ENCODE measurements at regions not wholly inside any gene's neighbourhood (a gene's known extent, or its start where the extent isn't known, plus 50 kb on each side); places are given as distances from the start of the nearest gene placed in this dataset.
A peak's percentile ranks its signal among the peaks of the same experiment; 100 is the strongest.

DNA sequence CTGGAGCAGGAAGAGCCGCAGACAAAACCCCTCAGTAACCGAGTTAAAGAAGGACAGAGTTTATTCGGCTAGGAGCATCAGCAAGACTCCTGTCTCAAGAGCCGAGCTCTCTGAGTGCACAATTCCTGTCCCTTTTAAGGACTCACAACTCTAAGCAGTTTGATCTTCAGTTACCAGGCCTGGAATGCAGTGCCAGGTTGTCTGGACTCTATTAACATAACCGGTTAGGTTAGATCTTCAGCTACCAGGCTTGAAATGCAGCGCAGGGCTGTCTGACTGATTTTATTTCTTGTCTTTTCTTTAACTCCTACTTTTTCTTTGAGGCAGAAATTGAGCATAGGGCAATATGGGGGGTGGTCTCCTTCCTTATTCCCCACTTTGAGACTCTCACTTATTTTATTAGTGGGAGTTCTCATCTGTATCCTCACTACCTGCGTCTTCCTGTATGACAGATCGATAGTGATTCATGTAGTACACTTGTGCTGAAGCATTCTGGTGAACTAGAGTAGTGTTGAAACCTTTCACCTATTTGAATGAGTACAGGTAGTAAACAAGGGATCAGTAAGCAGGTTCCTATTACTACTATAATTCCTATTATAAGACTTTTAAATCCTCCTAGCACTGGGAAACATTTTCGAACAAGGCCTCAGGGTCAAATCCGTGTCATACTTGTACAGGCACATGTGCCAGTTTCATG is 325.0 kb downstream of the CGGBP1 start:
- Histone ChIP-seq H3K27ac (no peak overlapping the region), H3K4me3 (no peak overlapping the region), H3K27me3 (no peaks in the 10 kb centered on the region), H3K9me3 (no peaks in the 10 kb centered on the region), H3K36me3 (no peaks in the 10 kb centered on the region), H3K4me1 (no peaks in the 10 kb centered on the region)
- TF ChIP-seq, protein P1, sequence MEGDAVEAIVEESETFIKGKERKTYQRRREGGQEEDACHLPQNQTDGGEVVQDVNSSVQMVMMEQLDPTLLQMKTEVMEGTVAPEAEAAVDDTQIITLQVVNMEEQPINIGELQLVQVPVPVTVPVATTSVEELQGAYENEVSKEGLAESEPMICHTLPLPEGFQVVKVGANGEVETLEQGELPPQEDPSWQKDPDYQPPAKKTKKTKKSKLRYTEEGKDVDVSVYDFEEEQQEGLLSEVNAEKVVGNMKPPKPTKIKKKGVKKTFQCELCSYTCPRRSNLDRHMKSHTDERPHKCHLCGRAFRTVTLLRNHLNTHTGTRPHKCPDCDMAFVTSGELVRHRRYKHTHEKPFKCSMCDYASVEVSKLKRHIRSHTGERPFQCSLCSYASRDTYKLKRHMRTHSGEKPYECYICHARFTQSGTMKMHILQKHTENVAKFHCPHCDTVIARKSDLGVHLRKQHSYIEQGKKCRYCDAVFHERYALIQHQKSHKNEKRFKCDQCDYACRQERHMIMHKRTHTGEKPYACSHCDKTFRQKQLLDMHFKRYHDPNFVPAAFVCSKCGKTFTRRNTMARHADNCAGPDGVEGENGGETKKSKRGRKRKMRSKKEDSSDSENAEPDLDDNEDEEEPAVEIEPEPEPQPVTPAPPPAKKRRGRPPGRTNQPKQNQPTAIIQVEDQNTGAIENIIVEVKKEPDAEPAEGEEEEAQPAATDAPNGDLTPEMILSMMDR (IDR thresholded peaks at IDR 0.05) = no peak
- intact Hi-C loops (cut with DNase I) = no loop called here
- peak; percentile 97 for ATAC-seq
- DNase-seq = no peak

DNA sequence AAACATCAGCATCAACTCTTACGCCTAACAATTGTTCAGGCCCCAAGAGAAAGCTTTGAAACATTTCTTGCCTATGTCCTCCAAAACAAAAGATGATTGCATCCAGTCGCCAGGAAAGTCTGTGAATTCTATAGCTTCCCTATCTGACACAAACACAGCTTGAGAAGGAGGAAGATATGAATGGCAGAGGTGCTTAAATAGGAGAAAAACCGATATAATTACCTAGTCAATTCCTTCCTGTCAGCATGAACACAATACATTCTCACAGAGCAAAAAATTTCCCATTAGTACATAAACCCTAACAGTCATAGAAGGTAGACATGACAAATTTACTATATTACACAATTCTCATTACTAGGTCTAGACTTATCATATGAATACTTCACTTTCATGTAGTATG is 326.5 kb downstream of the CGGBP1 start:
- Histone ChIP-seq H3K4me3 (no peak overlapping the region), H3K36me3 (no peaks in the 10 kb centered on the region), H3K9me3 (no peaks in the 10 kb centered on the region), H3K4me1 (no peaks in the 10 kb centered on the region), H3K27me3 (no peaks in the 10 kb centered on the region), H3K27ac (no peak overlapping the region)
- TF ChIP-seq, protein P1 (IDR thresholded peaks at IDR 0.05) = no peak
- no peak for ATAC-seq
- intact Hi-C loops (cut with DNase I) = no loop called here
- no peak for DNase-seq

DNA sequence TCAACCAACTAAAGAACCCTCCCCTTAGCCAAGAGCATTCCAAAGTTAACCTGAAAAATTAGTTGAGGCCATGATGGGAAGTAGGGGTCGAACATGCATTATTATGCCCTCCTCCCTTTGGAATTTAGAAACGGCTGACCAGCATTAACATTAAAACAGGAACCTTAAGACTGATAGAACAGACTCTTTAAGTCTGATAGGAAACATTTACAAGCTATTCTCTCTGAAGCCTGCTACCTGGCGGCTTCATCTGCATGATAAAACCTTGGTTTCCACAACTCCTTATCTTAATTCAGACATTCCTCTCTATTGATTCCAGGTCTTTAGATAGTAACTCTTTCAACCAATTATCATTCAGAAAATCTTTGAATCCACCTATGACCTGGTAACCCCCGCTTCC is 331.0 kb downstream of the CGGBP1 start:
- no peaks in the 10 kb centered on the region for H3K27me3 ChIP-seq
- H3K4me1 ChIP-seq = no peaks in the 10 kb centered on the region
- intact Hi-C loops (cut with DNase I) = no loop called here
- H3K36me3 ChIP-seq = no peaks in the 10 kb centered on the region
- no peak overlapping the region for H3K4me3 ChIP-seq
- TF ChIP-seq, protein P1 (IDR thresholded peaks at IDR 0.05) = no peak
- no peak for ATAC-seq
- H3K27ac ChIP-seq = no peak overlapping the region
- no peaks in the 10 kb centered on the region for H3K9me3 ChIP-seq
- no peak for DNase-seq

DNA sequence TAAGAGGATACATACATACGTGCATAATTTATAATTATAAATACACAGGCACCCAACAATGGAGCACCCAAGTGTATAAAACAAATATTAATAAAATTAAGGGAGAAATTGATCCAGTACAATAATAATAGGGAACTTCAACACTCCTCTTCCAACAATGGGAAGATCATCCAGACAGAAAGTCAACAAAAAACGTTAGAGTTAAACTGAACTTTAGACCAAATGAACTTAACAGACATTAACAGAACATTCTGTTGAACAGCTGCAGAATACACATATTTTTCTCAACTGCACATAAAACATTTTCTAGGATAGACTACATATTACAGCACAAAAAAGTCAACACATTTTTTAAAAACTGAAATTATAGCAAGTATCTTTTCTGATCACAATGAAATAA is 339.7 kb downstream of the CGGBP1 start:
- Histone ChIP-seq H3K36me3 (no peaks in the 10 kb centered on the region), H3K9me3 (no peaks in the 10 kb centered on the region), H3K27me3 (no peaks in the 10 kb centered on the region), H3K27ac (no peak overlapping the region), H3K4me3 (no peak overlapping the region), H3K4me1 (no peaks in the 10 kb centered on the region)
- intact Hi-C loops (cut with DNase I) = no loop called here
- DNase-seq (no peak), ATAC-seq (no peak)
- TF ChIP-seq, protein P1 (IDR thresholded peaks at IDR 0.05) = no peak

GRCh38 chr3:87710511-87710910 is 348.3 kb downstream of the CGGBP1 start:
- Histone ChIP-seq H3K4me3 (no peak overlapping the region), H3K4me1 (no peaks in the 10 kb centered on the region), H3K36me3 (no peaks in the 10 kb centered on the region), H3K9me3 (no peaks in the 10 kb centered on the region), H3K27ac (no peak overlapping the region), H3K27me3 (no peaks in the 10 kb centered on the region)
- TF ChIP-seq, protein P1 (IDR thresholded peaks at IDR 0.05) = no peak
- intact Hi-C loops (cut with DNase I) = no loop called here
- DNase-seq (no peak), ATAC-seq (no peak)

DNA sequence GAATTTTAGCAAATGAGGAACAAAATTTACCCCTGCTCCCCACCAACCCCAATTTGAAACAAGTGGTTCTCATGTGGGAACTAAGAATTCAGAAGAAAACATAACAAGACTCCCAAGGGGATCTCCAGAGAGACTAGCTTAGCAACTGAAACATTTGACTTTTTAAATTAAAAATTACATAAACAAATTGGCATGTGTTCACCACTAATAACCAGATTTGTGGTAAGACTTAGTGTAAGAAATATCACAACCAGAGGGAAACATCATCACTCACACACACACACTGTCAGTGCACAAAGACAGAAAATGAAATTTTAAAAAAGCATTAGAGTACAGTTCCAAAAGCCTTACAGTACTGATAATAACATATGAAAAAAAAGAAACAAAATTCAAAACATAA is 348.8 kb downstream of the CGGBP1 start:
- Histone ChIP-seq H3K9me3 (no peaks in the 10 kb centered on the region), H3K27ac (no peak overlapping the region), H3K4me3 (no peak overlapping the region), H3K27me3 (no peaks in the 10 kb centered on the region), H3K36me3 (no peaks in the 10 kb centered on the region), H3K4me1 (no peaks in the 10 kb centered on the region)
- DNase-seq (no peak), ATAC-seq (no peak)
- intact Hi-C loops (cut with DNase I) = no loop called here
- TF ChIP-seq, protein P1 (IDR thresholded peaks at IDR 0.05) = no peak

Measured in upper lobe of right lung (tissue), 1 donor.